ENCODE measurements at regions not wholly inside any gene's neighbourhood (a gene's known extent, or its start where the extent isn't known, plus 50 kb on each side); places are given as distances from the start of the nearest gene placed in this dataset.
"Not testable (repeated sequence)": the region's sequence is repeated elsewhere in the genome, so short reads cannot be mapped to it uniquely, and the experiment has no call there.

- DNase-seq = no peak
Measured at GRCh38 chr12:83796531-83796930, 1109.8 kb downstream of the TMTC2 start.

- no peak for DNase-seq
Measured at GRCh38 chr12:83793616-83794015, 1106.9 kb downstream of the TMTC2 start.

GRCh38 chr12:83784298-83784890 lies 1097.7 kb downstream of the TMTC2 start:
- no peak for DNase-seq

GRCh38 chr12:83779526-83779925 lies 1092.8 kb downstream of the TMTC2 start:
- DNase-seq = no peak

- DNase-seq = no peak
Measured at GRCh38 chr12:83769151-83769550, 1082.4 kb downstream of the TMTC2 start.

- no peak for DNase-seq
Measured at GRCh38 chr12:83767723-83768122, 1081.0 kb downstream of the TMTC2 start.

- no peak for DNase-seq
Measured at GRCh38 chr12:83763425-83763824, 1076.7 kb downstream of the TMTC2 start.

GRCh38 chr12:83759906-83760305 lies 1073.2 kb downstream of the TMTC2 start:
- no peak for DNase-seq

GRCh38 chr12:83758888-83759631 lies 1072.4 kb downstream of the TMTC2 start:
- no peak for DNase-seq

GRCh38 chr12:83753904-83754303 lies 1067.2 kb downstream of the TMTC2 start:
- no peak for DNase-seq

GRCh38 chr12:83753205-83753604 lies 1066.5 kb downstream of the TMTC2 start:
- no peak for DNase-seq

- DNase-seq = no peak
Measured at GRCh38 chr12:83739607-83740006, 1052.9 kb downstream of the TMTC2 start.

GRCh38 chr12:83710851-83711250 lies 1024.1 kb downstream of the TMTC2 start:
- DNase-seq = no peak

GRCh38 chr12:83709899-83710298 lies 1023.2 kb downstream of the TMTC2 start:
- DNase-seq = no peak

- no peak for DNase-seq
Measured at GRCh38 chr12:83700838-83701237, 1014.1 kb downstream of the TMTC2 start.

- not testable (repeated sequence) for DNase-seq
Measured at GRCh38 chr12:83696311-83696710, 1009.6 kb downstream of the TMTC2 start.

GRCh38 chr12:83691730-83692129 lies 1005.0 kb downstream of the TMTC2 start:
- no peak for DNase-seq

- DNase-seq = no peak
Measured at GRCh38 chr12:83690465-83690864, 1003.8 kb downstream of the TMTC2 start.

- DNase-seq = no peak
Measured at GRCh38 chr12:83689333-83689732, 1002.6 kb downstream of the TMTC2 start.

GRCh38 chr12:83676781-83677295 lies 990.1 kb downstream of the TMTC2 start:
- DNase-seq = no peak

- DNase-seq = no peak
Measured at GRCh38 chr12:83666690-83667089, 980.0 kb downstream of the TMTC2 start.

GRCh38 chr12:83665634-83666218 lies 979.0 kb downstream of the TMTC2 start:
- DNase-seq = no peak

GRCh38 chr12:83664650-83665049 lies 977.9 kb downstream of the TMTC2 start:
- DNase-seq = no peak

GRCh38 chr12:83660727-83661358 lies 974.1 kb downstream of the TMTC2 start:
- DNase-seq = no peak

Measured in NCI-H187 treated with DMSO at 0.1 percent for 48 hours (cell line).